Erythroblast (primary cell): ENCODE measurements at regions not wholly inside any gene's neighbourhood (a gene's known extent, or its start where the extent isn't known, plus 50 kb on each side); places are given as distances from the start of the nearest gene placed in this dataset.

Experiments
- DNase-seq, 2 experiments: peaks; one replicate each; lab custom pipeline; 2025; lab: John Stamatoyannopoulos, UW
- GATA1 ChIP-seq: IDR thresholded peaks from 2 replicates; pipeline ENCODE4 v1.6.1; 2011; ENCODE audit warnings: low read depth, mild to moderate bottlenecking, control low read depth, low read length, moderate library complexity
- POLR2A ChIP-seq: IDR thresholded peaks from 2 replicates; pipeline ENCODE4 v1.6.1; 2011; ENCODE audit warnings: mild to moderate bottlenecking, low read length

DNA sequence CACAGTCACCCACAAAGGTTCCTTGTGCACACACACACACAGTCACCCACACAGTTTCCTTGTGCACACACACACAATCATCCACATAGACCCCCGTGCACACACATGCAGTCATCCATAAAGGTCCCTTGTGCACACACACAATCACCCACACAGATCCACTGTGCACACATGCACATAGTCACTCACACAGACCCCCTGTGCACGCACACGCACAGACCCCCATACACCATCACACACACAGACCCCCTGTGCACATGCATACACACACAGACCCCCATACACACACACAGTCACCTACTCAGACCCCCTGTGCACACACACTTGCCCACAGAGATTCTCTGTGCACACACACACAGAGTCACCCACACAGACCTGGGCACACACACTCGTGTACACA lies 107.1 kb downstream of the HSPH1 start:
- TF ChIP-seq POLR2A: no peak
- TF ChIP-seq GATA1: no peak
- DNase-seq: no peak

DNA sequence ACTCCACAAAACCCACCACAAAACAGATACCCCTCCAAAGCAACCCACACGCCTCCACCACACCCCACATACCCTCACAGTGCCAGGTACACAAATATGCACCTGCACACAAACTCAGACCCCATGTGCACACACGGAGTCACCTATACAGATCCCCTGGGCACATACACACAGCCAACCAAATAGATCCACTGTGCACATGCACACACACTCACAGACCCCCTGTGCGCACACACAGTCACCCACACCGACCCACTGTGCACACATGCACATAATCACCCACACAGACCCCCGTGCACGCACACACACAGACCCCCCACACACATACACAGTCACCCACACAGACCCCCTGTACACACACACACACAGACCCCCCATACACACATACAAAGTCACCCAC lies 107.8 kb downstream of the HSPH1 start:
- TF ChIP-seq GATA1: no peak
- TF ChIP-seq POLR2A: no peak
- no peak for DNase-seq

DNA sequence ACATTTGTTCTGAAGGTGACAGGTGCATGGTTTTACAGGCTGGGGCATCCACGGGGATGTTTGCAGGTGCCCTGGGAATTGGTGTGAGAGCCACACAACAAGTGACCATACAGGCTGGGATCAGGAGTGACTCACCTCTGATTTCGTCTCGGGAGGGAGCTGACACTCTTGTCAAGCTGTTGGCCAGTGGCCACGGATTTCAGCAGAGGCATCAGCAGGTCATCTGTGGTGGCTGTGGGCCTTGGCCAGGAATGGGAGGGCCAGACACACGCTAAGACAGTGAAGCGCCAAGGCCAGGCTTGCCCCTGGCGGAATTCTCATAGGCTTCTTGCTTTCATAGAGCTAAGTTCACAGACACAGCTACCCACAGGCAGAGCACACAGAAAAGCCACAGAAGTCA lies 108.6 kb downstream of the HSPH1 start:
- DNase-seq: no peak
- TF ChIP-seq GATA1: no peak
- no peak for TF ChIP-seq POLR2A

DNA sequence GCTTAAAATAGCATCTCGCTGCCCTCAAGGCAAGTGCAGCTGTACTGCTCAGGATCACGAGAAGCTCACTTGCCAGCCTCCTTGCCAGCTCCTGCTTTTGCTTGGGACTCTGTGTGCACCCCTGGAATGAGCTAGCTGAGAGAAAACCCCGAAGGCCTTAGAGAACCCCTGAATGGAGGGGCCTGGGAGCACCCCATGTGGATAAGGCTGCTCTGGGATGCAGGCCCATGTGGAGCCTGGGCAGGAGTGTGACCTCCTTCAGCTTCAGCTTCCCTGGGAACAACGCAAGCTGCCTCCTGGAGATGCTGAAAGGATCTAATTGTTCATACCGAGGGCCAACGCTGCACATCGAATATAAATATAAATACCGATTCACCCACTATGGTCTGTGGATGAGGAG lies 109.2 kb downstream of the HSPH1 start:
- TF ChIP-seq POLR2A: no peak
- no peak for TF ChIP-seq GATA1

DNA sequence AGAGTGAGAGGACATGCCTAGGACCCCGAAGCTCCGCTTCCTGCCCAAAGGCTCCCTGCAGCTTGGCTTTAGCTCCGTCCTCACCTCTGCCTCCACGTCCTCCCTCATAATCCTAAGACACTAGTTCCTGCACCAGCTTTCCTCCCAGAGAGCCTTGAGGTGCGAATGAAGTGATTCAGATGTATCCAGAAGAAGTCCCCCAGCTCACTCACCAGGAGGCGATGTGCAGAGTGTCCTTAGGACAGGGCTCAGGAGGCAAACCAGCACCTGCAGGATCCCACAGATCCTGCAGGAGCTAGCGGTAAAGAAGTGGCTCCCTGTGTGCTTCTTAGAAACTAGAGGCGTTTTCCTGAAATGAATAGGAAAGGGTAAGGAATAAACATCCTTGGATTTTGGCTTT lies 109.7 kb downstream of the HSPH1 start:
- DNase-seq: no peak
- no peak for TF ChIP-seq POLR2A

More for the DNA sequence above, 109.2 kb downstream of the HSPH1 start:
- DNase-seq: no peak

DNA sequence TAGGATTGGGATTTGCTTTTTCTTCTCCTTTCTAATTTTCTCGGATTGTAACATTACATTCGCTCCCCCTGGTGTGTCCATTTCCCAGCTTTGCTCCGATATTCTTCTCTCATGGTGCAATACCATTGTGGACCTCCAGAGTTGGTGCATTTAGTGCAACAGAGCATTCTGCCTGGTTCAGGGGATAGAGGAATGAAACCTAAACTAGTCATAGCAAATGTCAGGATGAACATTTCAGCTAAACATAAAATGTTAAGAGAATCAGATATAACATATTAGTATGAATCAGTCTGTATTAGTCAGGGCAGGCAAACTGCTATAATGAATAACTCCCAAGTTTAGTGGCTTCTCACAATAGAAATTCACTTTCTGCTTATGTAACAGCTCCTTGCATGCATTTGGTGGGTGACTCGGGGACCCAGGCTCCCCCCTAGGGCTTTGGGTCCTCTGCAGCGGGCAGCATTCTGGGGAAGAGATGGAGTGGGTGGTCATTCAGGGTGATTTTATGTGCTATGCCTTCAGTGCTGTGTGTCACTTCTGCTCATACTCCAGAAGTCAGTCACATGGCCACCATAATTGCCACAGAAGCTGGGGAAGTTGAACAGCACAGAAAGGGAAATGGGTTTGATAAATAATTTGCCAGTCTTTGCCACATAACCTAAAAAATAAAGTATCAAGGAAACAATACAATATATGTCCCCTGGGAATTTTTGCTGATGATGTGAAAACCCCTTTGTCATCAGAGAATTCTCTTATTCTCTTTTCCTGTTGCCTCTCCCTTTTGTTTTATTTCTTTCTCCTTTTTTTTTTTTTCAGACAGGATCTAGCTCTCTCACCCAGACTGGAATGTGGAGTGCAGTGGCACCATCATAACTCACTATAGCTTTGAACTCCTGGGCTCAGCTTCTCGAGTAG lies 111.0 kb downstream of the HSPH1 start:
- no peak for TF ChIP-seq POLR2A
- TF ChIP-seq GATA1: no peak
- DNase-seq: no peak

DNA sequence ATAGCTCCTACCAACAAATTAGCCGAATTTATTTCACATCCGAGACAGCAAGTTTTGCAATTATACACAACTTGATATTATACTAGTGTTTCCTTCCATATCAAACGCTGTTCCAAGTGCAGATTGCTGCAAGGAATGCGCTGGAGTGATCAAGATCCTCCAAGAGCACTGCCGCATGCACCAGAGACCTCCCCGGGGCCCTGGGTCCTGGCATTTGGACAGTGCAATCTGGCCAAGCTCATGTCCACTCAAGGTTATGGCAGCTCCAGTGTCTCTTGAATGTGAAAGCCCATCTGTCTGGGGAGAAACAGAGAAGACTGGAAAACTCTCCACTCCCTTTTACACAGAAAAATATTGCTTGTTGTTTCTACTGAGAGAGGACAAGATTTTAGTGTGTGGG lies 111.9 kb downstream of the HSPH1 start:
- DNase-seq: no peak
- TF ChIP-seq GATA1 (no peak), POLR2A (no peak)

DNA sequence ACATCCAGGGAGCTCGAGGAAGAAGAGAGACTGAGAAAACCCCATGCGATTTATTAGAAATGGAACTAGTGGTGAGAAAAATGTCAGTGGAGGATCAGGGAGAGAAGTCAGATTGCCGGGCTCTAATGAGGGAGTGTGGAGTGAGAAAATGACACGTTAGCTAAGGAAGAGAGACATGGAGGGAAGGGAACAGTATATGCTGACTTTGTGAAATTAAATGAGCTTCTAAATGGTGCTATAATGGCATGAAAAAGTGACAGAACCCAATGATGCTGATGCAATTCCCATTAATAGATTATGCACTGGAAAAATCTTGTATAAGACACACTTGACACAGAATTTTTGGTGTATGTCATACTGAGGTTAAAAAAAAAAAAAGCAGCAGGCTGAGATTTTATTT lies 112.6 kb downstream of the HSPH1 start:
- DNase-seq: no peak
- TF ChIP-seq POLR2A (no peak), GATA1 (no peak)

DNA sequence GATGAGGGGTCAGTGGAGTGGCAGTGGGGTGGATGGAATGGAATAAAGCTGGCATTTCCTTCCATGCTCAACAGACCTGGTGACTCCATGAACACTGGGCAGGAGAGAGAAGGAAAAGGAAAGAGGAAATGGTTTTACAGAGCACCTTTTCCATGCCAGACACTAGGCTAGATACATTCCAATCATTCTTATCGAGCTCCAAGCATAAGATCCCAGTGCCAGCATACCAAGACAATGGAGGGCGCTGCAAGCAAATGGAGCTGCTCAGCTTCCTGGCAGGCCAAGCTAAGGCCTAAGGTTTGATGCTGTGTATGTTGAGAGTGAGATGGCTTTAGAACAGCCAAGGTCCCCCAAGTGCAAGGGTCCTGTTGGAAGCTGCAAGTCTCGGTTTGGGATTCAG lies 113.2 kb downstream of the HSPH1 start:
- TF ChIP-seq POLR2A: no peak
- TF ChIP-seq GATA1: no peak
- no peak for DNase-seq

DNA sequence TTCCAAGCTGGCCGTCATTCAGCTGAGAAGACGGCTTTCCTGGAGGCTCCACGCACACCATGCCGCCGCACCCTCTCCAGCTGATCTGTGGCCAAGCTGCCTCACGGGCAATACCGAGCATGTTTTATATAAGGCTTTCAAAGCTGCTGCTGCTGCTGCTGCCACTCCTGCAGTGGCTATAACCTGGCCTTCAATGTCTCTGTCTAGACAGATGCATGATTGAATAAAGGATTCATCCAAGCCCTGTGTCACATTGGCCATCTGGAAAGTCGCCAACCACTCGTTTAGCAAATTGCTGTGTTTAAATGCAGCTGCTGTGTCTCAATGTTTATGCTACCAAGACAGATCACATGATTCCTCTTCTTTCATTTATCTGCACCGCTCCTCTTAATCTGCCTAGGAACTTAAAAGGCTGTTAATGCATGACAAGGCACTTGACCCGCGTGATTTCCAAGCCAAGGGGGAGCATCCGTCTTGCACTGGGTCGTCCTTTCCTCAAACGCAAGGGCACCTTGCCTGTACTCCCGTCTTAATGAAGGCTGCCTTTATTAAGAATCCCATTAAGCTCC lies 114.3 kb downstream of the TEX26 start:
- DNase-seq: no peak

DNA sequence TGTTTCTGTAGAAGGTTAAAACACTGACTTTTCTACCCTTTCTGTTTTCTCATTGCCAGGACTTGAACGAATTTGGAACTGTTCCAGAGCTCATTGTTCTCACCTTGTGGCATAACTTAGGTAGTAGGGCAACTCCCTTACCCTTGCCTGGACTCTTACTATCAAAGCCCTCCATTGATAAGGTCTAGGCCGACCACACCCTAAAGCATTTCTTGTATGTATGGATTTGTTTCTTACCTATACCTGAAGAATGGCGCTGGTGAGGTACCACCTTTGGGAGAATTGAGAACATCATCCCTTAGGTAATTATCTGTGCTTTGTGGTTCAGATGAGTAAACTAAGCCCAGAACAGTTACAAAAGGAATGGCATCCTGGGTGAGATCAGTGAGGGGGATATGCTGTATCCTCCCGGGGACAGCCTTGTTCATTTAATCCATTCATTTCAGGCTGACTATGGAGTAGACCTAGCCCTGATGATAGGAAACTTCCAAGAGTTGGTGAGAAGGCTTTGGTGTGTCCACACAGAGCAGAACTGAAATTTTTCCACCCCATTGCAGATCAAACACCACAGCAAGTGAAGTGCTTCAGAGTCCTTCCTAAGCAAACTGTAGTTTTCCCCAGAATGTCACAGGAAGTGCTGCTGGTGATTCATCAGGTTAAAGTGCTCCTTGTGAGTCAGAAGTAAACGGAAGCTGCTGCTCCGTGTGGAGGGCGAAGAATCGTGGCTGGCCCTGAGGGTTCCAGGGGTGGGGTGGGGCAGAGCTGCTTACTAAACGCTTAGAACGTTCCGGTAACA lies 113.0 kb downstream of the TEX26 start:
- peak in 1 of 2 experiments; percentile 7 for DNase-seq
- TF ChIP-seq GATA1 (no peak), POLR2A (no peak)

More for the DNA sequence above, 114.3 kb downstream of the TEX26 start:
- no peak for TF ChIP-seq GATA1
- no peak for TF ChIP-seq POLR2A

DNA sequence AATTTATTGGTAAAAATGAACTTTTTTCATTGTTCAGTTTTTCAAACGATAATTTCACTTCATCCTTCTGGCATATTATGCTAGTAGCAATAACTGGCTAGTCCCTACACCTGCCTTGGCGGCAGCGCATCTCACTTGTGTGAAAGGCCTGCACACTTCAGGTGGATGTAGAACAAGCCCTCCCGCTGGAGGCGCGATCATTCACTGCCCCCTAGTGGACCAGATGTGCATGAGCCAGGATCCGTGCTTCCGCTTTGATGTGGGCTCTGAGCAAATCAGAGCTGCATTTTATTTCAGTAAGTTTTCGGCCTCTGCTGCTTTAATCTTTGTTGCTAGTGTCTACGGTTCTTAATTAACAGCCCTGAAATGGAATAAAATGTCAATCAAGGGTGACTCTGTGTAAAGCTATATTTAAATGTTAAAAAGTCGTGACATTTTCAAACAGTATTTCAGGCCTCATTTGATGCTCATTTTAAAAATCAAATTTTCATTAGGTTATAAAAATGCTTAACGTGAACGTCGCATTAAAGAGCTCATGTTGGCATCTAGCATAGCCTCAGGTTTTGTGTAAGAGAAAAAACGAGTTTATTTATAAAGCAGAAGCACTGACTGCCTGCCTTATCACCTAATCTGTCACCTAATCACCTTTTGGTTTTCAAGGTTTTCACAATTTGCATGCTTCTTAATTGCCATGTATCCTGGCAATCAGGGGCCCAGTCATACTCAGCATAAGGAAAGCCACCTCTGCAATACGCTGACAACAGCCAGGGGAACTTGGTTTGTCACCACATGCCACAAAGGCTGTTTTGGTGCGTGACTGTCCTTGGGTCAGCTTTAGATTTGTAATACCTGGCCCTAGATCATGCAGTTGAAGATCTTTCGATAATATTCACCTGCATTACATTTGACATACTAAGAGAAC lies 112.2 kb downstream of the TEX26 start:
- TF ChIP-seq GATA1 (no peak), POLR2A (no peak)
- peak; percentile 68 to 80 for DNase-seq

DNA sequence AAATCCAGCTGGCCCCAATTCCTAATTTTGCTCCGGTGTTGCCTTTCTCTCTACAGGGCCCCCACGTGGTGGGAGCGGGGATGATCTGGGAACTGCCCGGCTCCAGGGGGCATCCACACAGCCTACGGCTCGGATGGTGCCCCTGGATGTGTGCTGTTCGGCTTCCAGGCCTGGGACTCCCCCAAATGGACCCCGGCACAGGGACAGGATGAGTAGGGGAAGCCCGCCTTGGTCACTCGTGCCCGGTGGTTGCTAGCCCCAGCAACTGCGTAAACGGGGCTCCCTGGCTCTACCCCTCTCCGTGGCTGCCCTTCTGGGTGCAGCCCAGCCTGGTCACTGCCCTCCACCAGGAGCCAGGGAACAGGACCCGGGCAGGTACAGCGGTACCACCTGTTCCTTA lies 111.5 kb downstream of the TEX26 start:
- TF ChIP-seq POLR2A: no peak
- TF ChIP-seq GATA1: no peak
- no peak for DNase-seq
